Stimulated activated naive CD8-positive, alpha-beta T cell treated with anti-CD3 and anti-CD28 coated beads, Interleukin-15, Interleukin-2, amounts not matched to agents 100 ng/mL and 50 ng/mL, for 24 hours (primary cell): ENCODE measurements at regions not wholly inside any gene's neighbourhood (a gene's known extent, or its start where the extent isn't known, plus 50 kb on each side); places are given as distances from the start of the nearest gene placed in this dataset.

ENCODE experiments used
- H3K27ac Mint-ChIP-seq: one replicate; pipeline ENCODE4 v1.8.0; 2021; ENCODE audit warnings: mild to moderate bottlenecking, mixed read lengths
- H3K27me3 Mint-ChIP-seq: one replicate; pipeline ENCODE4 v1.8.0; 2021; ENCODE audit warnings: mixed read lengths
- H3K36me3 Mint-ChIP-seq: one replicate; pipeline ENCODE4 v1.8.0; 2021; ENCODE audit warnings: low read depth, mixed read lengths
- H3K4me1 Mint-ChIP-seq: one replicate; pipeline ENCODE4 v1.8.0; 2021; ENCODE audit warnings: low read depth, mixed read lengths
- H3K4me3 Mint-ChIP-seq: one replicate; pipeline ENCODE4 v1.8.0; 2021; ENCODE audit warnings: mild to moderate bottlenecking, mixed read lengths
- H3K9me3 Mint-ChIP-seq: one replicate; pipeline ENCODE4 v1.8.0; 2021; ENCODE audit warnings: mixed read lengths

- Mint-ChIP-seq H3K27ac (peak overlapping the region; percentile 19), H3K4me3 (no peak overlapping the region), H3K9me3 (peaks cover 11% of the 10 kb centered on the region), H3K27me3 (peaks cover 3% of the 10 kb centered on the region), H3K36me3 (no peaks in the 10 kb centered on the region), H3K4me1 (peaks cover 56% of the 10 kb centered on the region)
Measured at GRCh38 chr14:65203574-65203973, 101.3 kb upstream of the MAX start.

GRCh38 chr14:65204056-65204455 lies 101.7 kb upstream of the MAX start:
- Mint-ChIP-seq H3K27ac (no peak overlapping the region), H3K9me3 (peaks cover 11% of the 10 kb centered on the region), H3K27me3 (peaks cover 3% of the 10 kb centered on the region), H3K4me1 (peaks cover 61% of the 10 kb centered on the region), H3K4me3 (no peak overlapping the region), H3K36me3 (no peaks in the 10 kb centered on the region)

- Mint-ChIP-seq H3K27me3 (peaks cover 3% of the 10 kb centered on the region), H3K27ac (peak overlapping the region; percentile 91), H3K4me3 (peak overlapping the region; percentile 71), H3K9me3 (peaks cover 11% of the 10 kb centered on the region), H3K36me3 (no peaks in the 10 kb centered on the region), H3K4me1 (peaks cover 80% of the 10 kb centered on the region)
Measured at GRCh38 chr14:65206078-65206447, 103.7 kb upstream of the MAX start.

GRCh38 chr14:65206448-65207096 lies 104.3 kb upstream of the MAX start:
- peaks cover 3% of the 10 kb centered on the region for H3K27me3 Mint-ChIP-seq
- no peaks in the 10 kb centered on the region for H3K36me3 Mint-ChIP-seq
- peak overlapping the region; percentile 76 for H3K4me3 Mint-ChIP-seq
- H3K9me3 Mint-ChIP-seq, result peaks cover 11% of the 10 kb centered on the region
- peak overlapping the region; percentile 91 for H3K27ac Mint-ChIP-seq
- H3K4me1 Mint-ChIP-seq, result peaks cover 85% of the 10 kb centered on the region

GRCh38 chr14:65208548-65208947 lies 106.2 kb upstream of the MAX start:
- peaks cover 2% of the 10 kb centered on the region for H3K9me3 Mint-ChIP-seq
- no peak overlapping the region for H3K4me3 Mint-ChIP-seq
- H3K27me3 Mint-ChIP-seq, result no peaks in the 10 kb centered on the region
- peaks cover 83% of the 10 kb centered on the region for H3K4me1 Mint-ChIP-seq
- H3K36me3 Mint-ChIP-seq, result no peaks in the 10 kb centered on the region
- peak overlapping the region; percentile 80 for H3K27ac Mint-ChIP-seq

GRCh38 chr14:65210118-65210821 lies 108.0 kb upstream of the MAX start:
- Mint-ChIP-seq H3K27me3 (no peaks in the 10 kb centered on the region), H3K4me1 (peaks cover 66% of the 10 kb centered on the region), H3K36me3 (no peaks in the 10 kb centered on the region), H3K27ac (peak overlapping the region; percentile 93), H3K4me3 (peak overlapping the region; percentile 73), H3K9me3 (no peaks in the 10 kb centered on the region)

GRCh38 chr14:65210822-65211182 lies 108.5 kb upstream of the MAX start:
- Mint-ChIP-seq H3K36me3 (no peaks in the 10 kb centered on the region), H3K27ac (peak overlapping the region; percentile 93), H3K4me1 (peaks cover 61% of the 10 kb centered on the region), H3K4me3 (peak overlapping the region; percentile 73), H3K9me3 (no peaks in the 10 kb centered on the region), H3K27me3 (no peaks in the 10 kb centered on the region)

GRCh38 chr14:65211341-65211987 lies 109.1 kb upstream of the MAX start:
- Mint-ChIP-seq H3K4me1 (peaks cover 54% of the 10 kb centered on the region), H3K4me3 (peak overlapping the region; percentile 43), H3K36me3 (no peaks in the 10 kb centered on the region)

GRCh38 chr14:65213316-65213715 lies 111.0 kb upstream of the MAX start:
- Mint-ChIP-seq H3K4me3 (no peak overlapping the region), H3K27ac (no peak overlapping the region), H3K9me3 (no peaks in the 10 kb centered on the region), H3K4me1 (peaks cover 45% of the 10 kb centered on the region), H3K27me3 (no peaks in the 10 kb centered on the region), H3K36me3 (no peaks in the 10 kb centered on the region)

More at GRCh38 chr14:65211341-65211987, 109.1 kb upstream of the MAX start:
- Mint-ChIP-seq H3K27ac (peak overlapping the region; percentile 90), H3K9me3 (no peaks in the 10 kb centered on the region), H3K27me3 (no peaks in the 10 kb centered on the region)

- Mint-ChIP-seq H3K27ac (no peak overlapping the region), H3K9me3 (no peaks in the 10 kb centered on the region), H3K27me3 (no peaks in the 10 kb centered on the region), H3K36me3 (no peaks in the 10 kb centered on the region), H3K4me1 (peaks cover 31% of the 10 kb centered on the region), H3K4me3 (no peak overlapping the region)
Measured at GRCh38 chr14:65214741-65215140, 112.4 kb upstream of the MAX start.

GRCh38 chr14:65219353-65219752 lies 117.0 kb upstream of the MAX start:
- Mint-ChIP-seq H3K4me1 (peaks cover 38% of the 10 kb centered on the region), H3K9me3 (no peaks in the 10 kb centered on the region), H3K27me3 (no peaks in the 10 kb centered on the region), H3K27ac (no peak overlapping the region), H3K4me3 (no peak overlapping the region), H3K36me3 (no peaks in the 10 kb centered on the region)

- H3K4me3 Mint-ChIP-seq, result no peak overlapping the region
- no peaks in the 10 kb centered on the region for H3K27me3 Mint-ChIP-seq
- peak overlapping the region; percentile 40 for H3K27ac Mint-ChIP-seq
- H3K9me3 Mint-ChIP-seq, result no peaks in the 10 kb centered on the region
- H3K4me1 Mint-ChIP-seq, result peaks cover 51% of the 10 kb centered on the region
- no peaks in the 10 kb centered on the region for H3K36me3 Mint-ChIP-seq
Measured at GRCh38 chr14:65222440-65222858, 120.1 kb upstream of the MAX start.

GRCh38 chr14:65223636-65224035 lies 121.3 kb upstream of the MAX start:
- H3K27ac Mint-ChIP-seq, result no peak overlapping the region
- H3K36me3 Mint-ChIP-seq, result no peaks in the 10 kb centered on the region
- H3K9me3 Mint-ChIP-seq, result no peaks in the 10 kb centered on the region
- H3K27me3 Mint-ChIP-seq, result no peaks in the 10 kb centered on the region
- no peak overlapping the region for H3K4me3 Mint-ChIP-seq
- peaks cover 57% of the 10 kb centered on the region for H3K4me1 Mint-ChIP-seq

- no peaks in the 10 kb centered on the region for H3K36me3 Mint-ChIP-seq
- no peaks in the 10 kb centered on the region for H3K9me3 Mint-ChIP-seq
- H3K4me3 Mint-ChIP-seq, result no peak overlapping the region
- no peaks in the 10 kb centered on the region for H3K27me3 Mint-ChIP-seq
- H3K4me1 Mint-ChIP-seq, result peaks cover 69% of the 10 kb centered on the region
- no peak overlapping the region for H3K27ac Mint-ChIP-seq
Measured at GRCh38 chr14:65224799-65225198, 122.5 kb upstream of the MAX start.
